GM21737 (cell line): ENCODE measurements at regions not wholly inside any gene's neighbourhood (a gene's known extent, or its start where the extent isn't known, plus 50 kb on each side); places are given as distances from the start of the nearest gene placed in this dataset.

ENCODE experiments used
- ATAC-seq: cut with Tn5 transposase; IDR thresholded peaks from one replicate; pipeline ENCODE4 v1.9.1; 2021; ENCODE audit warnings: mild to moderate bottlenecking, moderate library complexity; ENCODE audit not compliant: unreplicated experiment

DNA sequence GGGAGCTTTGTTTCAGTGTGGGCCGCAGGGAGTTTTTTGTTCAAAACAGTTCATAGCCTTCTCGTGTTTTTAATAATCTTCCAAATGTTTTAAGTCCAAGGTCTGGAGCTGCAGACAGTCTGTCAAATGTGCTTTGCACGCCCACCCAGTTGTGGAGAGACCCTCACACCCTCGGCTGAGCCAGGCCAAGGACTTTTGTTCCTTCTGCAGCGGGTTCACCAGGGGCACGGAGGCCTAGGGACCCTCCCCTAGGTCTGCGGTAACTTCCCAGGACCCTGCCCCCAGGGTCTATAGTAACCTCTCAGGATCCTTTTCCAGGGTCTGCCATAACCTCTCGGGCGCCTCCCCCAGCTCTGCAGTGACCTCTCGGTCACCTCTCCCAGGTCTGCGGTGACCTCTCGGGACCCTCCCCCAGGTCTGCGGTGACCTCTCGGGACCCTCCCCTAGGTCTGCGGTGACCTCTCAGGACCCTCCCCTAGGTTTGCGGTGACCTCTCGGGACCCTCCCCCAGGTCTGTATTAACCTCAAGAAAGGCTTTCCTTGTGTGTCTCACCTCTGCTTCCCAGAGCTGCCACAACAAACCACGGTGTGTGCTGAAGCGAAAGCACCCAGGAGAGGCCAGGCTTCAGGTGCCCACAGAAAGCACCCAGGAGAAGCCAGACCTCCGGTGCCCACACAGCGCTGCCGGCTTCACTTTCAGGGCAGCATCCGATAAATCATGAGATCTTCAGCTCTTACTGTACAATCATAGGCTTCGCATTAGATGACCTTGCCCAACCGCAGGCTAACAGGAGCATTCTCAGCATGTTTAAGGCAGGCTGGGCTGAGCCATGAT lies 301.9 kb upstream of the SALL3 start:
- no peak for ATAC-seq

DNA sequence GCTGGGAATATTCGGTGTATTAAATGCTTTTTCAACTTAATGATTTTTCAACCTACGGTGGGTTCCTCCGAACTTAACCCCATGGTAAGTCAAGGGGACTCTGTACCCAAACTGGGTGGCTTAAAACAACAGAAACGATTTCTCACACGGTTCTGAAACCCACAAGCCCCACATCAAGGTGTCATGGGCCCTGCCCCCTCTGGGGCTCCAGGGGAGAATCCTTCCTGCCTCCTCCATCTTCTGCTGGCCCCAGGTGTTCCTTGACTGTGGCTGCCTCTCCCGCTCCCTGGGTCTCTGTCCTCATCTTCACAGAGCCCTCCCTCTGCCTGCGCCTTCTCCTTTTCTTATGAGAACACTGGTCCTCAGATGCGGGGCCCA lies 301.3 kb upstream of the SALL3 start:
- ATAC-seq, result no peak

DNA sequence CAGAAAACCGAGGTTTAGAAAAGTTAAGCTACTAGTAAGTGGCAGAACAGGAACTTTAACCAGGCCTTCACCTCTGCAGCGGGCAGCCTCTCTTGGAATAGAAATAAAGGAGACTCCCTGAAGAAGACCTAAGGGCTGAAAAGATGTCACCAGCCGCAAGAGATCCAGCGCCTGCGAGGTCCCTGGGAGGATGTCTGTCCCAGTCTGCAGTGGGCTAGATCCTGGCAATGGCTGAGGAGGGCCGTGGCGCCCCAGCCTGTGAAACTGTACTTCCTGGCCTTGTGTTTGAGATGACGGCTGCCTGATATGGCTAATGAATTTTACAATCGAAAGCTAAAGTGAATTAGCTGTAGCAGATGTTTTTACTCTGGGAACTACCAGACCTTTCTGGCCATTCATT lies 300.6 kb upstream of the SALL3 start:
- no peak for ATAC-seq

DNA sequence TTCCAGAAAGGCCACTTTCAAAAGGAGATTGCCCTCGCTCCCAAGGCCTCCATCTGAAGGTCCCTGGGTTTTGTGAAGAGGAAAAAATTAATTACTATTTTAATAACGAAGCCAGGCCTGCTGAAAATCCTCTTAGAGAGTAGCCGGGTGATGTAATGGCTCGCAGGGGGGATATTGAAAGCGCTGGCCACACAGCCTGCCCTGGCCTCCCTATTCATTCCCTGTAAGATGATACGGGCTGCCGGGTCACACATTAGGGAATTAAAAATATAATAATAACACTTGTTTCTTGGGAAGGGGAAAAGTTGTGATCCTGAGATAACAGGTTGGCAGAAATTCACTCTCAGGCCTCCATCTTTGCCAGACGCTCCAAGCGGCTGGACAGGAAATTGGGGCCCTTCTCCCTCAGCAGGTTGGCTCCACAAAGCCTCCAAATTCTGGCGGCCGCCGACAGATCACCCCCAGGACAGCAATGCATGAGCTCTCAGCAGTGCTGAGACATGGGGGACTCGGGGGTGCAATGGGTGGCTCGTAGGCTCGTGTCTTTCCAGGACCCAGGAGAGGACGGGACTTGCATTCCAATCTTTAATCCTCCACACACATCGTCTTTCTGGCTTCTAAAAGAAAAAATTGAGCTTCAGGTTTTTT lies 299.9 kb upstream of the SALL3 start:
- no peak for ATAC-seq

DNA sequence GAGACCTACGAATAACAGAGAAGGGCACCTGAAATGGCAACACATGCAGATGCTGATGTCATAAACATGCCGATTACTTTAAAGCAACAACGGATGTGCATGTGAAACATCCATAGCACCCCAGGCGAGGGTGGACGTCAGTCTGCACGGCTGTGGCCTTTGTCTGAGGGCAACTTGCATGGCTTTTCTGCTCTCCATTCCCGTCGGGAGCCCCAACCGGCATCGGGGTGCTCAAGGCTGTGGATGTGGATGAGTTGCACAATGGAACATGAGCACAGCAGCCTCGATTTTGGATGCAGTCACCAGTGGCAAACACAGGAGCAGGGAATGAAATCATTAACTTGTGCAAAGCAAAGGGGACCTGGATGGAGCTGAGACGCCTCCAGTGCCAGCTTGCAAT lies 298.2 kb upstream of the SALL3 start:
- ATAC-seq, result no peak

DNA sequence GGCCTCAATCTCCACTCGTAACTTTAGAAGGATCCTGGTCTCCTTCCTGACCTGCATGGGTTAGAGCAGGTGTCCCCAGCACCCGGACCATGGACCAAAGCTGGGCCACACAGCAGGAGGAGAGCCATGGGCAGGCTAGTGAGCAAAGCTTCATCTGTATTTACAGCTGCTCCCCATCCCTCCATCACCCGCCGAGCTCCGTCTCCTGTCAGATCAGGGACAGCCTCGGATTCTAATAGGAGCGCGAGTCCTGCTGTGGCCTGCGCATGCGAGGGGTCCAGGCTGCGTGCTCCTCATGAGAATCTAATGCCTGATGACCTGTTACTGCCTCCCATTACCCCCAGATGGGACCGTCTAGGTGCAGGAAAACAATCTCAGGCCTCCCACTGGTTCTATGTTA lies 297.7 kb upstream of the SALL3 start:
- no peak for ATAC-seq

DNA sequence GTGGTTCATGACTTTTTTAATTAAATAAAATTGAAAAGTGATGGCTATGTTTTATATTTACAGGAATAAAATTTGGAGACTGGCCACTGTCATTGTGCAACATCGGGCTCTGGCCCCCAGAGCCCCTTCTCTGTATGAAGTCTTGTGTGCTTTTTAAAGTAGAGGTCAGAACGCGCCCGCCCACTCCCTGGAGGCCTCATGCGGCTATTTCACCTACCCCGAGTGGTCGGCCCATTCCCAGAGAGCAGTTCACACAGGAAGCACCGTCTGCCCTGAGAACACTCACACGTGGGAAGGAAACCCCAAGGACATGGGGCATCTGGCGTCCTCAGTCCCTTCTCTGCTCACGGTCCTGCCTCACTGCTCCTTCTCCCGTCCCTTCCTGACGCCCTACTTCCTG lies 296.9 kb upstream of the SALL3 start:
- no peak for ATAC-seq

DNA sequence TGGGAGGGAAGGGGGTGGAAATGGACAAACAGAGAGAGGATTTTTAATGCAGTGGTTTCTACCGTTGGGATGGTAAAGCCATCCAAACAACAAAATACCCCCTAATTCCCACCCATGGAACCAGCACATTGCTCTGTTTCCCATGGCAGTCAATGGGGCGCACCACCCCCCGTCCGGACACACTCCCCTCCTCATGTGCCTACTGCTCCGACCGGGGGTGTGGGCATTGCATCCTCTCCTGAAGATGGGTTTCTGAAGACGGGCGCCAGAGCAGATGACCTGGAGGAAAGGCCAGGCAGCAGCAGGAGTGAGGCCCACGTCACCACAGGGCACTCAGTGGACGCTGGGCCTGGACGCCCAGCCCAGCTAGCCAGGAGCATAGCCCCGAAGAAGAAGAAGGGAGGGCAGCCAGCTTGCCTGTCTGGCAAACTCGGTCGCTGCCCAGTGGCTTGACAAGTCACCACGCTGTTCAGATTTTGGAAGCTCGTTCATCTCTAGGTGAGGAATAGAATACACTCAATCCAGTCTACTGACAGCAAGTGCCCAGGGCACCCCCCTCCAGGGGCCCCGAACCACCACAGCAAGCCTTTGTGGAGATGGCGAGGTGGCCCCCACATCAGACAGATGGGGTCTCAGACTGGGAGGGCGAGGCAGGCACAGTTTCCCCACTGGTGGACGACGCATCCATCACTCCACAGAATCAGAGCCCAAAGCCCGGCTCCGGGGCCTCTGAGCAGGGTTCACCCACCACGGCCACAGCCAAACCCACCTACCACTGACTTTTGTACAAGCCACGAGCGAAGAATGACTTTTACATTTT lies 296.2 kb upstream of the SALL3 start:
- ATAC-seq, result no peak

DNA sequence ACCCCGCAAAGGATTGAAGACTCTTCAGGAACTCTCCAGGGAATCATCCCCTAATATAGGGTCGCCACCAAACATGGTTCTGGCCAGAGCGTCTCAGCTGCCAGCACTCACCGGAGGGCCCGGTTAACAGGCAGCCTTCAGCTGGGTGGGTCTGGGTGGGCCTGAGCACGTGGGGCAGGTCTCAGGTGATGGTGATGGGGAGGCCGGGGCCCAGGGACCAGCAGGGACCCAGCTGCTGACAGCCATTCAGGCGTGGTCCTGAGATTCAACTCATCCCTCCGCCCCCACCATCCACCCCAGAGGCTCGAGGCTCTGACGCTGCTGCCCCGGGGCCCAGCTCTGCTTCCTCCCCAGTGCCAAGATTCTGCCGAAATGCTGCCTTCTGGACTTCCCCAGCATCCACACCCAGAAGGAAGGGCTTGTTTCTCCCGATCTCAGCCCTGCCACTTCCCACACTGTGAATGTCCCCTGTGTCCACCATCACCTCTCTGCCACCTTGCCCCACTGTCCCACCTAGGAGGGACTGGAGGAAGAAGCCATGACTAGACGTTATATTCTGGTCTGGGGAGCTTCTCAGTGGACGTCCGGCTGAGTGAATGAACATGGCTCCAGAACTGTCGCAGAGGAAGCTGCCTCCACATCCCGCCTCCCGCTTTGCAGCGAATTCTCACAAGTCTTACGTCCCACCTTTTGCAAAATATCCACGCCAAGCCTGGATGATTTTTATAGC lies 294.2 kb upstream of the SALL3 start:
- ATAC-seq, result no peak

DNA sequence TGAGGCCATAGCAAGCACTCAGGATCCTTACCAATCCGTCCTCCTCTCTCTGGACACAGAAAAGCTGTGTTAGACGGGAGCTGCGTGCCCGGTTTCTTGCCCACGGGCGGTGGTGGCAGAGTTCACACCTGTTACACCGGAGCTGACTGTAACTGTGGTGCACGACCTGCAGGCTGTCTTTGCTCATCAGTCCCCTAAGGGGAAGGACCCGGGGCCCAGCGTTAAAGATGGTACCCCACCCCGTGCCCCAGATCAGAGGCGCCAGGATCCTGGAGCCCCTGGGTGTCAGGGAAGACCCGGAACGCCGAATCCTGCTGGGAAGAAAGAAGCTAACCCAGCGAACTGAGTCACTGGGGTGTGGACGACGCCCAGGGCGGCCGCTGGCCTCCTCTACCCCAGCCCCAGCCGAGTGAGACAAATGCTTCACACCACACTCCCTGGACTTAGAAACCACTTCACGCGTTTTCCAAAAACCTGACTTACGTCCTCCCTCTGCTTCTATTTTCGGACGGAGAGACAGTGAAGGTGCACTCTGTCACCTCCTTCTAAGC lies 293.6 kb upstream of the SALL3 start:
- ATAC-seq, result no peak

DNA sequence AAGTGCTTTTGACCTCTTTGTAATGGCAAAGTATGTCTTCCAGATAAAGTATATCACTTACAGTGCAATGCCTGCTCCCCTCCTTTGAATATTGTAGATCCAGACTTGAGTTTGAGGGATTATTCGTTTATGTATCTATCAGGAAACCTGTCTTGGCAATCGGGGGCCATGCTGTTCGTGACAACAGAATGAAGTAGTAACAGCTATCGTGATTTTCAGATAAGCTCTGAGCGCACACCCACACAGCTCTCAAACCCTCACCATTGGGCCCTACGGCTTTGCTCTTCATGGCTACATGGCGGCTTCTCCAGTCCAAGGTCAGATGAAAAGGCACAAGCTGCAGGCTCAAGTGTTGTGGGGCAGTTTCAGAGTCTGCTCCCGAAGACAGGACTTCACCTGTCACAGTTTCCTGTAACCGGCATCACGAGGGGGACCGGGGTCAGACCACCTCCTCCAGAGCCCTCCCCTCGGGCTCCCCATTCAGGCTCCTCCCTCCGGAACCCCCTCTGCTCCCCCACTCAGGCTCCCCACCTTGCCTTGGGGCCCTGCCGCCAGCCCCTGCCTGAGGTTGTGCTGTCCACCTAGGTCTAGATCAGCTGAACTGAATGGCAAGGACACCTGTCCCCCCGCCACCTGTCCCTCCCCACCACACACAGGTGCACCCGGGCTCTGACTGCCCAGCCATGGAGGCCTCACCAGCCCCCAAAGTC lies 292.5 kb upstream of the SALL3 start:
- ATAC-seq, result no peak

DNA sequence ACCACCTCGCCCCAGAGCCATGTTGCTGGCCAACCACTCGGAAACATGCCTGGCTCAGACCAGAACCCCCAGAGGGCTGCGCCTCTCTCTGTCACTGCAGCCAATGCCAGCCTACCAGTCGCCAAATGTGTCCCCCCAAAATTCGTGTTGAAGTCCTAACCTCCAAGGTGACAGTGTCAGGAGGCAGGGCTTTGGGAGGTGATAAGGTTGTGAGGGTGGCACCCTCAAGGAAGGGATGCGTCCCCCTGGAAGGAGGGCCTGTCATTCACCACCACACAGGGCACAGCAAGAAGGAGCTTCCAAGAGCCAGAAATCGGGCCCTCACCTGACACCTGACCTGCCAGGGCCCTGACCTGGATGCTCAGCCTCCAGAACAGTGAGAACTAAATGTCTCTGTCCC lies 291.9 kb upstream of the SALL3 start:
- no peak for ATAC-seq

DNA sequence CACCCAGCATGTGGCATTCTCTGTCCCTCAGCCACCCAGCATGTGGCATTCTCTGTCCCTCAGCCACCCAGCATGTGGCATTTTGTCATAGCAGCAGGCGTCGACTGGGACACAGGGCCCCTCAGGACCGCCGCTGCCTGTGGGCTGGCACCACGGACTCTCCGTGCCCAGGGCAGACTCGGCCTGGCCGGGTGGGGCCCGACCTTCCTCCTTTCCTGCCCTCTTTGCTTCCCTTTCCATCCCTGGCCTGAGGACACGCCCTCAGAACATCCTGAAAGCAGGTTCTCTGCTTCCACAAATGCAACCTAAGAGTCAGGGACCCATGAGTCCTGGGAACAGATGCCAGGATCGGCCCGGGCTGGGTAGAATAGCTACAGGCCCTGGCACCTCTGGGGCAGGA lies 291.4 kb upstream of the SALL3 start:
- no peak for ATAC-seq

DNA sequence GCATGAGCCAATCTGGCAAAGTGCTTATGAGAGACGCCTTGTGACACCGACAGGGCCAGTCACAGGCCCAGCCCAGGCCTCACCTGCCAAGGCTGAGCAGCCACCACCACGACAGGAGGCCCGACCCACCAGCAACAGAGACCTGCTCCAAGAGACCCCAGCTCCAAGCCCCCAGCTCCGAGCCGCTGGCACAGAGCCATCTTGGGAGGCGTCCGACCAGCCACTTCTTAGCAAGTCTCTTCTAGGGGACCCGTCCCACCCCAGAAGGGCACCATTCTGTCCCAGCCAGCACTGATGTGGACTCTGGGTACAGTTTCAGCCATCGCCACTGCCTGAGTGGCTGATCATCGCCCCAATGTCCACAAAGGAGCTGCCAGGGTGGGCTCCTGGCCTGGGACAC lies 290.7 kb upstream of the SALL3 start:
- ATAC-seq, result no peak

DNA sequence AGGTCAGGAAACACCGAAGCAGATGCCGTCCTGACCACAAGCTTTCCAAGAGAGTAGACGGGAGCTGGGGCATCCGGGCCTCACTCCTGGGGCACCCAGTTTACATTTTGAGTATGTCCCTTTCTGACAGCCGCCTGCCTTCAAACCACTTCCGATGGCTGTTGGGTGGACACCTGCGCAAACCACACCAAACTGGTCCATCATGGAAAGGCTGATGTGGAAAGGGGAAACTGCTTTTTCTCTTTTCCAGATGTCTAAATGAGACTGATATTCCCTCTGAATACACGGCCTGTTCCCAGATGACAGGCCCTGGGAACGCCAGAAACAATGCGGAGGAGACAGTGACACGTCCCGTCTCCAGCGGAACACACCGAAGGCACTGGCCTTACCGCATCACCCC lies 290.0 kb upstream of the SALL3 start:
- ATAC-seq, result no peak

DNA sequence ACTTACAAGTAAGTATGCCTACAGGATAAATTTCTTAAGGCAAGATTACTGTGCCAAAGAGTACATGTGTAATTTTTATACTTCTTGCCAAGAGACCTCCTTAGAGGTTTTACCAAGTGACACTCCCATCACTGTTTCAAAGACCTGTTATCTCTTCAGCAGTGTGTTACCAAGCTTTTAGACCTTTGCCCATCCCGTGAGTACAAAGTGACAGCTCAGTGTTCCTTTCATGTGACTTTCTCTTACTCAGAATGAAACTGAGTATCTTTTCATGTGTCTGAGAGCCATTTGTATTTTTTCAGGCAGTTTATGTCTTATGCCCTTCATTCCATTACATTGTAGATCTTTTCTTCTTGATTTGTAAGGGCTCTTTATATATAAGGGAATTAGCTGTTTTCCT lies 287.5 kb upstream of the SALL3 start:
- ATAC-seq, result no peak

DNA sequence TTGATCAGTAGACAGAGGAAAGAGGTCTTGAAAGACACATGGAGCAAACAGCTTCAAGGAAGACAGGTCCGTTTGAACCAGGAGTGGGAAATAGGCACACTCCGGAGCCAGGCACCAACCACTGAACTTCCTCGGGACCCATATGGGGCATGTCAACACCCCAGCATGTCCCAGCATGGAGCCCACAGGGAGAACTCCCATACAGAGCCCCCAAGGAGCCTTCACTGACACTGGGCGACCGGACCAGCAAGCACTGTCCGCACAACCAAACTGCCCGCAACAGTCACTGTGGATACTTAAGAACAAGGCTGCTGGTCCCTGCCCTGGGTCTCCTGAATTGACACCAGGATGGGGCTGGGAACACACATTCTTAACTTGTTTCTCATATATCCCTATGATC lies 286.2 kb upstream of the SALL3 start:
- ATAC-seq, result no peak

DNA sequence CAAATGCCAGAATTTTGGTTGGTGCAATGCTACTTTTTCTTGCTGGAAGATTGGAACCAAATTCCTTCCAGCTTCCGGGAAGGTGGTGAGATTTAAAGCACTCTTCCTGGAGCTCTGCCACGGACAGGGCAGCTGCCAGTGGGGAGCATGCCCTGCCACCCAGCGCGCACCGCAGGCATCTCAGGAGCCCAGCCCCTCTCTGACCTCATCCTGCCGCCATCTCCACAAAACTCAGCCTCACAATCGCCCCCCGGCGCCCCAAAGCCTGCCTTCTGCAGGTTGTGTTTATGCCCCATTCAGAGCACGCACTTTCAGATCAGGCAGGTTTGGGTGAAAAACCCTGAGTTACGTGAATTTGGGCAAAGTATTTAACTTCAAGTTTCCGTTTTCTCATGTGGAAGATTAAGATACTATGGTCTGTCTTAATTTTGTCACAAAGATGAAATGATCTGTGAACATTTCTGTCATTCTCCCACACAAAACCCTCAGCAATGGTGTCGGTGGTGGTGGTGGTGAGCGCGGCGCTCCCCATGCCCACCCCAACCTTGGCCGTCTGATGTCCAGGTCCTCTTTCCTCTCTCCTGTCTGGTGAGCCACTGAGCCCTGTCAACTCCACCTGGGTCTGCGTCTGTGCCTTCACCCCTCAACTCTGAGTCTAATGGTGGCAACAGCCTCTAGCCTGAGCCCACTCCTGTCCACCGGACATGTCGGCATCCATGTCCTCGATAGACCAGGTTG lies 282.8 kb upstream of the SALL3 start:
- ATAC-seq, result no peak

DNA sequence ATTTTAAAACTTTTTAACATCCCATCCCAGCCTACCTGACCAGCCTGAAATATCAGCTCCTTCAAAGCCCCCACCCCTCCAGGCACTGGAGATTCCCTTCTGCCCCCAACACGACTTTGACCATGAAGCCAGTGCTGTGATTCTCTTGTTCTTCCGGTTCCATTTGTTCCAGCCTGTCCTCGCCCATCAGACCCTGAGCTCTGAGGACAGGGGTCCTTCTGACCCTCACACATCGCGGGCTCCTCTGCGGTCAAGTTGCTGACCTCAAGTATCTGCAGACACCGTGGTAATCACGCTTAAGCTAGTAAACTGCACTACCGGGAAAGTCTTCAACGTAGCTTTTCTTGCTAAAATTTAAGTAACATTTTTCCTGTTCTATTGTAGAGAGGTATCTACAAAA lies 282.2 kb upstream of the SALL3 start:
- ATAC-seq, result no peak

DNA sequence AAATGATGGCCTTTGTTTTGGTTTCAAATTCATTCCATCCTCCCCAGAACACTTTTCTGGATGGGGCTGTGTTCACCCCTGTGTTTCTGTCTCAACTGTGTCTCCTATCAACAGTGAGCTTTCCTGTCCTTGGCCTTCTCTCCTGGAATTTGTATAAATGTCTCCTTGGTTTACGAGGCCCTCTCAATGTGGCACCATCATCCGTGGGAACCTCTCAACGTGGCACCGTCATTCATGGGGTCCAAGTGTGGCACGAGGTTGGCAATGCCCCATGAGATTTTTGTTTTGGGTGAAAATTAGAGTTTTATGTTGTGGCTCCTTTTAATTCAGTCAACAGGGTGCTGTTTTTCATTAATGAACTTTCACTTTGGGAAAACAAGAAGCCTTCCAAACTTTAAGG lies 280.7 kb upstream of the SALL3 start:
- no peak for ATAC-seq
